Neural progenitor cell (in vitro differentiated cells): ENCODE measurements at regions not wholly inside any gene's neighbourhood (a gene's known extent, or its start where the extent isn't known, plus 50 kb on each side); places are given as distances from the start of the nearest gene placed in this dataset.
A peak's percentile ranks its signal among the peaks of the same experiment; 100 is the strongest.

ENCODE experiments used
- DNase-seq: peaks from one replicate; pipeline ENCODE4 v3.0.0-alpha.2; 2016; ENCODE audit warnings: low spot score
- H2AFZ ChIP-seq: fragments of 200-600 bp; sonication (generic); replicated peaks from 2 replicates; pipeline ENCODE4 v1.6.1; 2016; ENCODE audit warnings: antibody characterized with exemption
- H3F3A ChIP-seq: fragments of 200-600 bp; sonication (generic); 2 replicates; pipeline ENCODE4 v1.6.1; 2016; ENCODE audit warnings: antibody characterized with exemption, low read depth
- H3K27ac ChIP-seq: fragments of 200-600 bp; sonication (generic); 2 replicates; pipeline ENCODE4 v1.5.1; 2016; ENCODE audit warnings: mild to moderate bottlenecking
- H3K27me3 ChIP-seq: fragments of 200-600 bp; sonication (generic); 2 replicates; pipeline ENCODE4 v1.6.1; 2016; ENCODE audit warnings: mild to moderate bottlenecking, moderate library complexity
- H3K36me3 ChIP-seq: fragments of 200-600 bp; sonication (generic); 2 replicates; pipeline ENCODE4 v1.5.1; 2016
- H3K4me1 ChIP-seq: fragments of 200-600 bp; sonication (generic); 2 replicates; pipeline ENCODE4 v1.6.1; 2016; ENCODE audit warnings: mixed run types
- H3K4me2 ChIP-seq: fragments of 200-600 bp; sonication (generic); 2 replicates; pipeline ENCODE4 v1.6.1; 2016
- H3K4me3 ChIP-seq: fragments of 200-600 bp; sonication (generic); 2 replicates; pipeline ENCODE4 v1.5.1; 2016
- H3K79me2 ChIP-seq: fragments of 200-600 bp; sonication (generic); 2 replicates; pipeline ENCODE4 v1.6.1; 2016; ENCODE audit warnings: low read depth
- H3K9ac ChIP-seq: fragments of 200-600 bp; sonication (generic); 2 replicates; pipeline ENCODE4 v1.6.1; 2016
- H3K9me3 ChIP-seq: fragments of 200-600 bp; sonication (generic); 2 replicates; pipeline ENCODE4 v1.5.1; 2016; ENCODE audit warnings: low read depth
- H4K20me1 ChIP-seq: fragments of 200-600 bp; sonication (generic); 2 replicates; pipeline ENCODE4 v1.6.1; 2016; ENCODE audit warnings: low read depth
- H3K27ac Mint-ChIP-seq: 3 replicates; pipeline ENCODE4 v1.8.0; 2021; ENCODE audit warnings: mixed read lengths
- H3K27me3 Mint-ChIP-seq: 2 replicates; pipeline ENCODE4 v1.8.0; 2022; ENCODE audit warnings: low read depth, mild to moderate bottlenecking, inconsistent platforms, moderate library complexity, mixed read lengths; ENCODE audit not compliant: insufficient read depth
- H3K36me3 Mint-ChIP-seq: 3 replicates; pipeline ENCODE4 v1.8.0; 2021; ENCODE audit warnings: mixed read lengths
- H3K4me1 Mint-ChIP-seq: 3 replicates; pipeline ENCODE4 v1.8.0; 2021; ENCODE audit warnings: mixed read lengths
- H3K4me3 Mint-ChIP-seq: 3 replicates; pipeline ENCODE4 v1.8.0; 2021; ENCODE audit warnings: mild to moderate bottlenecking, moderate library complexity, mixed read lengths
- H3K9me3 Mint-ChIP-seq: 3 replicates; pipeline ENCODE4 v1.8.0; 2020; ENCODE audit warnings: mixed read lengths
- CTCF ChIP-seq: fragments of 200-600 bp; sonication (generic); IDR thresholded peaks from 2 replicates; pipeline ENCODE4 v1.5.1; 2017; ENCODE audit warnings: antibody characterized with exemption, mild to moderate bottlenecking
- EZH2 ChIP-seq: fragments of 200-600 bp; sonication (generic); IDR thresholded peaks from 2 replicates; pipeline ENCODE4 v1.6.1; 2017; ENCODE audit warnings: antibody characterized with exemption, mild to moderate bottlenecking, moderate library complexity
- EZH2phosphoT487 ChIP-seq: fragments of 200-600 bp; sonication (generic); IDR thresholded peaks from 2 replicates; pipeline ENCODE4 v1.6.1; 2017; ENCODE audit warnings: antibody characterized with exemption

GRCh38 chr12:13670285-13670866 is 311.0 kb downstream of the GRIN2B start:
- no peaks in the 10 kb centered on the region for H3K9me3 ChIP-seq
- Mint-ChIP-seq H3K36me3 (no peaks in the 10 kb centered on the region), H3K4me1 (peaks cover 11% of the 10 kb centered on the region), H3K27ac (no peak overlapping the region), H3K27me3 (no peaks in the 10 kb centered on the region), H3K4me3 (no peak overlapping the region), H3K9me3 (no peaks in the 10 kb centered on the region)
- H3K27me3 ChIP-seq, result no peaks in the 10 kb centered on the region
- no peak for DNase-seq
- no peaks in the 10 kb centered on the region for H3F3A ChIP-seq
- no peaks in the 10 kb centered on the region for H3K79me2 ChIP-seq
- H2AFZ ChIP-seq, result no peak overlapping the region
- no peaks in the 10 kb centered on the region for H4K20me1 ChIP-seq
- no peak overlapping the region for H3K9ac ChIP-seq
- H3K36me3 ChIP-seq, result no peaks in the 10 kb centered on the region
- no peak overlapping the region for H3K4me2 ChIP-seq
- no peaks in the 10 kb centered on the region for H3K4me1 ChIP-seq
- TF ChIP-seq EZH2phosphoT487, result no peak
- no peak for TF ChIP-seq EZH2
- no peak for TF ChIP-seq CTCF
- no peak overlapping the region for H3K4me3 ChIP-seq
- no peak overlapping the region for H3K27ac ChIP-seq

- no peak overlapping the region for H3K9ac ChIP-seq
- Mint-ChIP-seq H3K4me3 (no peak overlapping the region), H3K27ac (no peak overlapping the region), H3K36me3 (no peaks in the 10 kb centered on the region), H3K9me3 (no peaks in the 10 kb centered on the region), H3K27me3 (no peaks in the 10 kb centered on the region), H3K4me1 (peaks cover 11% of the 10 kb centered on the region)
- no peak for DNase-seq
- H4K20me1 ChIP-seq, result no peaks in the 10 kb centered on the region
- H3K27ac ChIP-seq, result no peak overlapping the region
- no peak for TF ChIP-seq CTCF
- no peak for TF ChIP-seq EZH2phosphoT487
- no peak for TF ChIP-seq EZH2
- no peak overlapping the region for H3K4me2 ChIP-seq
- H2AFZ ChIP-seq, result no peak overlapping the region
- no peaks in the 10 kb centered on the region for H3K79me2 ChIP-seq
- no peaks in the 10 kb centered on the region for H3K36me3 ChIP-seq
- no peaks in the 10 kb centered on the region for H3F3A ChIP-seq
- no peaks in the 10 kb centered on the region for H3K9me3 ChIP-seq
- no peaks in the 10 kb centered on the region for H3K4me1 ChIP-seq
- no peak overlapping the region for H3K4me3 ChIP-seq
- H3K27me3 ChIP-seq, result no peaks in the 10 kb centered on the region
These were observed 312.5 kb downstream of the GRIN2B start for GRCh38 chr12:13668880-13669279.

- TF ChIP-seq EZH2 (no peak), CTCF (peak; percentile 40)
- no peaks in the 10 kb centered on the region for H3K27me3 ChIP-seq
- no peak overlapping the region for H3K4me2 ChIP-seq
- H3K36me3 ChIP-seq, result no peaks in the 10 kb centered on the region
- peak; percentile 9 for DNase-seq
- H3K9ac ChIP-seq, result no peak overlapping the region
- no peaks in the 10 kb centered on the region for H3K36me3 Mint-ChIP-seq
- no peaks in the 10 kb centered on the region for H4K20me1 ChIP-seq
- H3K27me3 Mint-ChIP-seq, result no peaks in the 10 kb centered on the region
- no peaks in the 10 kb centered on the region for H3K9me3 Mint-ChIP-seq
- H3K4me3 ChIP-seq, result no peak overlapping the region
- no peak overlapping the region for H2AFZ ChIP-seq
- H3F3A ChIP-seq, result no peaks in the 10 kb centered on the region
- H3K4me1 ChIP-seq, result no peaks in the 10 kb centered on the region
- H3K4me1 Mint-ChIP-seq, result peaks cover 11% of the 10 kb centered on the region
- H3K79me2 ChIP-seq, result no peaks in the 10 kb centered on the region
- H3K27ac ChIP-seq, result no peak overlapping the region
- H3K9me3 ChIP-seq, result no peaks in the 10 kb centered on the region
- H3K4me3 Mint-ChIP-seq, result no peak overlapping the region
- no peak overlapping the region for H3K27ac Mint-ChIP-seq
These were observed 314.6 kb downstream of the GRIN2B start for GRCh38 chr12:13666806-13667205.
